AG10803 (cell line): ENCODE measurements at regions not wholly inside any gene's neighbourhood (a gene's known extent, or its start where the extent isn't known, plus 50 kb on each side); places are given as distances from the start of the nearest gene placed in this dataset.

ENCODE experiments used
- DNase-seq: peaks from one replicate; pipeline ENCODE4 v3.0.0; 2010; ENCODE audit warnings: low read depth
- H3K4me3 ChIP-seq: 2 replicates; pipeline ENCODE4 v1.5.1; 2011; ENCODE audit warnings: mild to moderate bottlenecking, low read length, control low read depth
- TF ChIP-seq, protein P1 (sequence below): conservative IDR thresholded peaks from 2 replicates; pipeline ENCODE4 v1.5.1; 2011; ENCODE audit warnings: mild to moderate bottlenecking, low read length, control low read depth, inconsistent platforms

DNA sequence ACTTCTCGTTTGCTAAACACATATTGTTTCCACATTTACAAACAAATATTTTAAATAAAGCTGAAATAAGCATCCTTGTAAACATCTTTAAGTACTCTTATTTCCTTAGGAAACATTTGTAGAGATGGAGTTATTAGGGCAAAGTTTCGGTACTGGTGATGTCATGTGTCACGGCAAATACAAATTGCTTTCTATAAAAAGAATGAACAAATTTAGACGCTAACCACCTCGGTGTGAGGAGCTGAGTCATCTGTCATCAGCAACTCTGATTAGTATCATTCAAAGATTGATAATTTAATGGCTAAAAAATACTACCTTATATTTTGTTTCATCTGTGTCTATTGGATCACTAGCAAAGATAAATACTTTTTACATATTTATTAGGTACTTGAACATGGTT, 982.0 kb downstream of the VRK1 start:
- DNase-seq: no peak
- TF ChIP-seq, protein P1, sequence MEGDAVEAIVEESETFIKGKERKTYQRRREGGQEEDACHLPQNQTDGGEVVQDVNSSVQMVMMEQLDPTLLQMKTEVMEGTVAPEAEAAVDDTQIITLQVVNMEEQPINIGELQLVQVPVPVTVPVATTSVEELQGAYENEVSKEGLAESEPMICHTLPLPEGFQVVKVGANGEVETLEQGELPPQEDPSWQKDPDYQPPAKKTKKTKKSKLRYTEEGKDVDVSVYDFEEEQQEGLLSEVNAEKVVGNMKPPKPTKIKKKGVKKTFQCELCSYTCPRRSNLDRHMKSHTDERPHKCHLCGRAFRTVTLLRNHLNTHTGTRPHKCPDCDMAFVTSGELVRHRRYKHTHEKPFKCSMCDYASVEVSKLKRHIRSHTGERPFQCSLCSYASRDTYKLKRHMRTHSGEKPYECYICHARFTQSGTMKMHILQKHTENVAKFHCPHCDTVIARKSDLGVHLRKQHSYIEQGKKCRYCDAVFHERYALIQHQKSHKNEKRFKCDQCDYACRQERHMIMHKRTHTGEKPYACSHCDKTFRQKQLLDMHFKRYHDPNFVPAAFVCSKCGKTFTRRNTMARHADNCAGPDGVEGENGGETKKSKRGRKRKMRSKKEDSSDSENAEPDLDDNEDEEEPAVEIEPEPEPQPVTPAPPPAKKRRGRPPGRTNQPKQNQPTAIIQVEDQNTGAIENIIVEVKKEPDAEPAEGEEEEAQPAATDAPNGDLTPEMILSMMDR: no peak
- no peak overlapping the region for H3K4me3 ChIP-seq

DNA sequence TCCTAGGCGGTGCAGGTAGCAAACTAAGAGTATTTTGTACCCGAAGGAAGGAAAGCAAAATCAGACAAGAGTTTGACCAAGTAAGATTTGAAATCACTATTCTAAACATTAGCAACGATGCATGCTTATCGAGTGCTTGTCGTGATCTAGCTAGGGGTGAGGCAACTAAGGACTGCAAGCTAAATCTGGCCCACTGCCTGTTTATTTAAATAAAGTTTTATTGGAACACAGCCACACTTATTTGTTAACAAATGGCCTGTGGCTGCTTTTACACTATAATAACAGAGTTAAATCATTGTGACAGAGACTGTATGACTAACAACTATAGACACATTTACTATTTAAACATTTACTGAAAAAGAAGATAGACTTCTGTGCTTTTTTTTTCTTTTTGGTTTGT, 983.6 kb downstream of the VRK1 start:
- H3K4me3 ChIP-seq: no peak overlapping the region
- TF ChIP-seq, protein P1: no peak
- no peak for DNase-seq

DNA sequence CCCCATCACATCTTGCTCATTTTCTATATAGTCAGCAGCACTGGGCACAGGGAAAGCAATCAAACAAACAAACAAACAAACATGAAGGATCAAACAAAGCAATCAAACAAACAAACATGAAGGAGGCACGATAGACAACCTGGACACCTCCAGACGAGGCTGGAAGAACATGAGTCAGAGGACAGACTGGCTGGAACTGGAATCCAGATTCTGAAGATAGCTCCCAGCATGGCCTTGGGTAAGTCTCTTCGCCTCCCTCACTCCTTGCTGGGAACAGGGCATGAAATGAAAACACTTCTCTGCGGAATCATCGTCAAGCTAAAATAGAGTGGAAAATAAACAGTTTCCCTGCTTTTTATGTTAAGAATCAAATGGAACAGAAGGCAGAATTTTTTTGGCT, 984.8 kb downstream of the VRK1 start:
- no peak overlapping the region for H3K4me3 ChIP-seq
- DNase-seq: no peak

DNA sequence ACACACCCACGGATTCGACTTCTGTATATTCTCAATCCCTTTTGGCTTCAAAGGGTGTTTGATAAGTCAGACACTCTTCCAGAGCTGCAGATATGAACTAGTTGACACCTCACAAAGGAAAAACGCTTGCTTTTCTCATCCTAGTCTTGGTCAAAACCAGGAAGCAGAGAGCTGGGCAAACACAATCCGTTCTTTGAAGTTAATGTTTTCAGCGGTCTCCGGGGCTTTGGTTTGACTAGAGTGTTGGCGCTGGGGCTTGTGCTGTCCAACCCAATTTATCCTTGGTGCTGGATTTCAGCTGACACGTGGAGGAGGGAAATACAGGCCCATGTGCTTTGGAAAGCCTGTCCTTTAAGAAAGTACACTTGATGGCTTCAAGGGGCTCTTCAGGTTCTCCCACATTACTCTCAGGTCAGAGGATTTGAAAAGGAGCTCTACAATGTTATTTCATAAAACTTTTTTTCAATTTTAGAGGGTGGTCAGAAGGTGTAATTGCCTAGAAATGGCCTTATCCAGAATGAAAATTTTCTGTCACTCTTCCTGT, 985.8 kb downstream of the VRK1 start:
- TF ChIP-seq, protein P1: no peak
- H3K4me3 ChIP-seq: no peak overlapping the region
- no peak for DNase-seq

More for the DNA sequence above, 984.8 kb downstream of the VRK1 start:
- TF ChIP-seq, protein P1: no peak

DNA sequence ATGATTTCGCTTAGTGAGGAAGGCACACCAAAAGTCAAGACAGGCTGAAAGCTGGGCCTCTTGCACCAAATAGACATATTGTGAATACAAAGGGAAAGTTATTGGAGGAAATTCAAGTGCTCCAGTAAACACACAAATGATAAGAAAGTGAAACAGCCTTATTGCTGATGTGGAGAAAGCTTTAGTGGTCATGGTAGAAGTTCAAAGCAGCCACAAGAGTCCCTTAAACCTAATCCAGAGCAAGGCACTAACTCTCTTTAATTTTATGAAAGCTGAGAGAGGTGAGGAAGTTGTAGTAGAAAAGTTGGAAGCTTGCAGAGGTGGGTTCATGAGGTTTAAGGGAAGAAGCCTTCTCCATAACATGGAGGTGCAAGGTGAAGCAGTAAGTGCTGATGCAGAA, 988.3 kb downstream of the VRK1 start:
- no peak for DNase-seq
- TF ChIP-seq, protein P1: no peak

DNA sequence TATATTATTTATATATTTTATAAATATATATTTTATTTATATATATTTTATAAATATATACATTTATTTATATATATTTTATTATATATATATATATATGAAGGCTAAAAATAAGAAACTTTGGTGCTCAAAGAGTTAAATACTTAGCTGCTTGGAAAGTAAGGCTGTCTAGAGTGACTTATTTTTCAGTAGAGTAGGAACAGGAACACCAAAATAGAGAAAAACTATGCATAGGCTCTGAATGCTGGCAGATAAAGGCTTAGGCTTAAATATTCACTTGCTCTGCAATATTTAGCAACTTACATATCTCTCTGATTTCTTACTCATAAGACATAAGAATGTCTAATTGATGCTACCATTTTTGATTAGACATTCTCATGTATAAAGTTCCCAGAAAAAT, 991.2 kb downstream of the VRK1 start:
- TF ChIP-seq, protein P1: no peak
- H3K4me3 ChIP-seq: no peak overlapping the region
- no peak for DNase-seq

More for the DNA sequence above, 988.3 kb downstream of the VRK1 start:
- no peak overlapping the region for H3K4me3 ChIP-seq

DNA sequence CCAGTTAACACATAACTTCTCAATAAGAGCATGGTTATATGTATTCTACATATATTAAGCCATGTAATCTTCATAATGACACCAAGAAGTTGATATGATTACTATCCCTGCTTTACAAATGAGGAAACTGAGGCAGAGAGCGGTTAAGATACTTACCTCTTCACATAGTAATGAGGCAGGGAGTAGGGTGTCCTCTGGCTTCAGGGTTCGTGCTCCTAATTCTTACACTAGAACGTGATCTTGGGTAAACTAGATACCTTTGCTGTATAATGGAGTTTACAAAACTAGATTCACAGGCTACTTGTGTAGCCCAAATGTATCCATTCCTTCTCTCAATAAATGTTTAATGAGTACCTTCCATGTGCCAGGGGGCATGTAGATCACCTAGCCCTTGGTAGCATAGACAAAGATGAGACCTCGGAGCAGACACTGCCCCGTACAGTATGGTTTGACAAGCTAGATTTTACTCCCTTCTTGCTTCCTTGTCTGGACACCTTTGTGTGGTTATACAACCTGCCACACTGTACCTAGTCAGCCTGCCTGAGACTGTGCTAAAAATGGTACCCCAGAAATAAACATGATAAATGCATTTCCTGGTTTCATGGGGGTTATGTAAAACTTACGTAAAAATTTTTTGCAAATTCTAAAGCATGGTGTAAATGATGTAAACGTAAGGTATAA, 991.8 kb downstream of the VRK1 start:
- TF ChIP-seq, protein P1: no peak
- H3K4me3 ChIP-seq: no peak overlapping the region
- DNase-seq: no peak
